ENCODE measurements at regions not wholly inside any gene's neighbourhood (a gene's known extent, or its start where the extent isn't known, plus 50 kb on each side); places are given as distances from the start of the nearest gene placed in this dataset.

- no peak for DNase-seq (ENCODE audit: low spot score)
These were observed 601.9 kb downstream of the MRPL39 start for GRCh38 chr21:25005388-25005787.

DNA sequence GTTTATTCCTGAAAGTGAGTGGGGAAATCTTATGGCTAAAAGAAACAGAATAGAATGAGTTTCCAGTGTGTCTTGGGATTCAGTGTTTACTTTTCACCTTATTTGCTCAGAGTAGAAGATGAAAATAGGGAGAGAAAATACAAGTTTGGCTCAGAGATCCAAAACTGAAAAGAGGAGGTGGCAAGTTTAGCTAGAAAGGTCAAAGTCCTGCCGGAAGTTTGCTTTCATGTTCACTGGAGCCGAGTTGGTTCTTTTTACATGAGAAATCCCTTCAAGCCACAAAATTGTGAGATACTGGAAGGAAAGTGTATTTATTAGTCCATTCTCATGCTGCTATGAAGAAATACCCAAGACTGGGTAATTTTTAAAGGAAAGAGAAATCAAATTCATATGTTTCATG, 604.6 kb downstream of the MRPL39 start:
- no peak for DNase-seq (ENCODE audit: low spot score)

GRCh38 chr21:24995216-24995615, 612.1 kb downstream of the MRPL39 start:
- no peak for DNase-seq (ENCODE audit: low spot score)

- no peak for DNase-seq (ENCODE audit: low spot score)
These were observed 612.6 kb downstream of the MRPL39 start for GRCh38 chr21:24994717-24995116.

DNA sequence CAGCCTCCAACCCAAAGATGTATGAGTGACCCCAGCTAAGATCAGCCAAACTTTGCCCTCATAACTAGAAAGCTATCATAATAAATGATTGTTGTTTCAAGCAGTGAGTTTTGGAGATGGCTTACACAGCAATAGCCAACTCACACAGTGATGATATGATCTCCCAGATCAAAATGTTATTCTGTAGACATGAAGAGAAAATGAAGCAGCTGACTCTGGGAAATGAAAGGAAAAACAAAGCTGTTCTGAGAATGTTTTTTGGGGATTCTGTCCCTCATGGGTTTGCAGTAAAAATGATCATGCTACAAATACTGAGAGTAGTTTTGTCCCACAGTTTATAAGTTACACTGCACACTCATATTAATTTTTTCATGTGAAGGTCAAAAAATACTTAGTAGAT, 617.8 kb downstream of the MRPL39 start:
- no peak for DNase-seq (ENCODE audit: low spot score)

- no peak for DNase-seq (ENCODE audit: low spot score)
These were observed 618.3 kb downstream of the MRPL39 start for GRCh38 chr21:24988941-24989340.

- no peak for DNase-seq (ENCODE audit: low spot score)
These were observed 631.0 kb downstream of the MRPL39 start for GRCh38 chr21:24976238-24976637.

GRCh38 chr21:24969068-24969467, 638.2 kb downstream of the MRPL39 start:
- DNase-seq (ENCODE audit: low spot score) = no peak

DNA sequence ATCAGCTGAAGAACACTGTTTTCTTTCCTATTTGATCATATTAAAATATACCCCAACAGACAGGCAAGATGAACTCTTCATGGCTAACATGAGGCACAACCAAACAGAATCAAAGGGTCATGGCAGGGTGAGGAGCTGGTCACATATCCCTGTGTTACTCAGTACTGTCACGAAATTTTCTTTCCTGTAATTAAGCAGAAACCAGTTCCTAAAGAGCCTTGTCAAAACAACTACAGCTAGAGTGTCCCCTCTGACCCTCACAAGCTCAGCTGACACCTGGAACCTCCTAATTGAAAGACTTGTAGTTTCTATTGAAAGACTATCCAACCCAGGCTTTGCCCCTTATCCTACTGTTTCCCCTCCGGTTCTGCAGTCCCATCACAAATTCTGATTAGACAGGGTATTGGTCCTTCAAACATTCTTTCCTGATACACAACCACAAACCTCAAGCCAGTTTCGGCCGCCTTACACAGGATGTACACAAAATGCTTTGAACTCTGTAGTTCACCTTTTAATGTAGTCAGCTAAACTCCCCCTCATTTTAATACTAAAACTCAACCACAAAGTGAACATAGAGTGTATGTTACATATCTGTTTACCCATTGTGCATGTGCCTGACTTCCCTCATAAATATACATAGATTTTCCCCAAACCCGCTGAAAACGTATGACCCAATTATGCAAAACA, 651.9 kb downstream of the MRPL39 start:
- no peak for DNase-seq (ENCODE audit: low spot score)

DNA sequence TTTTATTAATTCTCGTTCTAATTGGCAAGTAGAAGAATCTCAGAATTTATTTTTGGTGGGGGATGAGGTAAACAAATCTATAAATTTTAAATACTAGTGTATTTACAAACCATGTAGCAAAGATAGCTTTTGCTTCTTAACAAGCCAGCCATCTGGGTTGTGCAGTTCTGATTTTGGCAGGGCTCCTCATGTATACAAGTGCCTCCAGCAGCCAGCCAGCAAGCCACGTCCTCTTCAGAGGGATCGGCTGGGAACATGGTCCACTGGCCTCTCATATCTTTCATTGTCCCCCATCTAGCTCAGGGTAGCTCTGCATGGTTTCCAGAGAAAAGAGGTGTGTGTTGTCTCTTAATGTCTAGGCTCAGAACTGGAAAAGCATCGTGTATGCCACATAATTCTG, 659.1 kb downstream of the MRPL39 start:
- no peak for DNase-seq (ENCODE audit: low spot score)

- DNase-seq (ENCODE audit: low spot score) = no peak
These were observed 661.4 kb downstream of the MRPL39 start for GRCh38 chr21:24945910-24946309.

- no peak for DNase-seq (ENCODE audit: low spot score)
These were observed 665.7 kb downstream of the MRPL39 start for GRCh38 chr21:24941316-24942185.

- no peak for DNase-seq (ENCODE audit: low spot score)
These were observed 668.0 kb downstream of the MRPL39 start for GRCh38 chr21:24939291-24939690.

- DNase-seq (ENCODE audit: low spot score) = no peak
These were observed 668.7 kb downstream of the MRPL39 start for GRCh38 chr21:24938573-24938972.

GRCh38 chr21:24935991-24936390, 671.3 kb downstream of the MRPL39 start:
- no peak for DNase-seq (ENCODE audit: low spot score)

- DNase-seq (ENCODE audit: low spot score) = no peak
These were observed 696.7 kb downstream of the MRPL39 start for GRCh38 chr21:24910591-24910990.

DNA sequence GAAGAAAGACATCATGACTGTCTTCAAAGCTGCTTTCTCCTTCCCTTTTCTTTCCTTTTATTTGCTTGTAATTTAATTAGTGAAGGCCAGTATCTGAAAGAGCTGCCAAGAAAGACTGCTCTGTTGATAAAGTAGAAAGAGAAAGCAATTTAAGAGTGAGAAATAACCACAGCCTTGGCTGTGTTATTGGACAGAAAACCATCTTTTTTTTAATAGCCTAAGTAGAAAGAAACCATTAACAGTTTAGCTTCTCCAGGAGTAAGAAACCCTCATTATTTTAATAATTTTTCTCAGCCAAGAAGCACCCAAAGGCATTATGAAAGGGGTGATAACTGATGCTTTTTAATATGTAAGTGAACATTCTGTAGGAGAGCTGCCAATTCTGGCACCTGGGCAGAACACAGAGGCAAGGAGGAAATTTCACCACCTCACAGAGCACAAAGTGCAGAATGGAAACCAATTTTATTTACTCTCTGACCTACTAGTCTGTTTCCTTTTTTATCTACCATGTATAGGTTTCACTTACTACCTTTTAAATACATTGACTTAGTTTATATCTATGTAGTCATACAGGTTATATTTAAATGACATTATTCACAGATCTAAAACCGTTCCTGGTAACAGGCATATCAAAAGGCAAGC, 703.2 kb downstream of the MRPL39 start:
- no peak for DNase-seq (ENCODE audit: low spot score)

GRCh38 chr21:24899138-24899537, 708.1 kb downstream of the MRPL39 start:
- DNase-seq (ENCODE audit: low spot score) = no peak

DNA sequence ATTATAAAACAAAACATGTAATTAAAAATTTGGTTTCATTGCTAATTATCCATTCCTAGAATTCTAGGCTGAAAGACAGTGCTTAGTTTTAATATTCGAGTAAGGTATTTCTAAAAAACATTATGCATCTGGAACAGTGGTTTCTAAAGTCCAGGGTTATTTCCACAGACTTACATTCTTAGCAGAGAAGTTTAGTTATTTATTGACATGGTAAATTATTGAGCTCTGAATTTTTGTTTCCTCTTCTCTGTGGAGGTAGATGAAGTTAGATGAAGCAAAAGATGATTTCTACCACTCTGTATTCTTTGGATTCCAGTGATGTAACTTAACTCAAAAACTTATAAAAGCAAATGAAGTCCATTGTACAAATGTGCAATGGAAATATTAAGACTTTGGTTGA, 709.4 kb downstream of the MRPL39 start:
- no peak for DNase-seq (ENCODE audit: low spot score)

DNA sequence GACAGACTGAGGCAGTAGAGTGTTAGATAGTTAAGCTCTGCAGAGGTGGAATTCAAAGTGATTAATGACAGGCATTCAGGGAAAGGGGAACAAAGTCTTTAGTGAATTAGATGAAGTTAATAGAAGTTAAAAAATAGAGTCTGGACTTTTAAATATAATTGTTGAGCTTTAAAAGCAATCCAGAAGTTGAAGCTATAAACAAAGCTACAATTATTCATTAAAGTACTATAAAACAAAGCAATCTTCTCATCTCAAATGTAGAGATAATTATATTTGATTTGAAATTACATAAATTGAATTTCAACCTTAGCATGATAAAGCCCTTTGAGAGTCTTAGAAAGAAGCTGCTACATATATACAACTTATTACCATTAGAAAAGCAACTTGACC, 710.6 kb downstream of the MRPL39 start:
- no peak for DNase-seq (ENCODE audit: low spot score)

GRCh38 chr21:24895885-24896734, 711.2 kb downstream of the MRPL39 start:
- no peak for DNase-seq (ENCODE audit: low spot score)

GRCh38 chr21:24894324-24894723, 713.0 kb downstream of the MRPL39 start:
- no peak for DNase-seq (ENCODE audit: low spot score)

Data from CD4-positive, alpha-beta T cell treated with Interleukin-2 at 100 ng/mL for 4 hours (primary cell).